Caco-2 (cell line): ENCODE measurements at regions not wholly inside any gene's neighbourhood (a gene's known extent, or its start where the extent isn't known, plus 50 kb on each side); places are given as distances from the start of the nearest gene placed in this dataset.

Experiments
- BruUV-seq: library from RNA; stranded (reverse); fragments of 400-500 nt; replicated peaks from 2 replicates; lab custom pipeline; 2021; lab: Mats Ljungman, UMichigan
- CTCF ChIA-PET: fragments of 300-600 bp; sonication (Branson Sonifier 250); formaldehyde crosslinking; loops from one replicate; lab custom pipeline; 2022; ENCODE audit warnings: antibody characterized with exemption; lab: Charles Lee
- POLR2A ChIA-PET: fragments of 300-600 bp; sonication (Branson Sonifier 250); formaldehyde crosslinking; loops from one replicate; lab custom pipeline; 2022; ENCODE audit warnings: antibody characterized with exemption; lab: Charles Lee
- DNase-seq, 2 experiments: peaks; one replicate each; pipeline versions ENCODE4 v3.0.0 to v3.0.0-alpha.2; 2020 to 2022
- H3K27me3 ChIP-seq: replicated peaks from 2 replicates; pipeline ENCODE4 v1.6.0; 2011; ENCODE audit warnings: low read length; ENCODE audit not compliant: control insufficient read depth, insufficient read depth
- H3K36me3 ChIP-seq: 2 replicates; pipeline ENCODE4 v1.5.1; 2011; ENCODE audit warnings: low read length; ENCODE audit not compliant: control insufficient read depth, insufficient read depth
- H3K4me1 ChIP-seq: fragments of 250-450 bp; sonication (Bioruptor Pico); 2 replicates; pipeline ENCODE4 v1.5.1; 2020; ENCODE audit warnings: mild to moderate bottlenecking
- H3K4me3 ChIP-seq: 2 replicates; pipeline ENCODE4 v1.5.1; 2011; ENCODE audit warnings: low read depth, mild to moderate bottlenecking, control low read depth, low read length
- H3K9me3 ChIP-seq: fragments of 250-450 bp; sonication (Bioruptor Pico); 2 replicates; pipeline ENCODE4 v1.5.1; 2020; ENCODE audit warnings: mild to moderate bottlenecking, moderate library complexity
- H3K27ac Mint-ChIP-seq: one replicate; pipeline ENCODE4 v1.8.0; 2022; ENCODE audit warnings: mixed read lengths; ENCODE audit not compliant: unreplicated experiment
- H3K27me3 Mint-ChIP-seq: one replicate; pipeline ENCODE4 v1.8.0; 2022; ENCODE audit warnings: mixed read lengths; ENCODE audit not compliant: insufficient read depth, unreplicated experiment
- H3K36me3 Mint-ChIP-seq: one replicate; pipeline ENCODE4 v1.8.0; 2022; ENCODE audit warnings: mild to moderate bottlenecking, mixed read lengths; ENCODE audit not compliant: insufficient read depth, unreplicated experiment
- H3K4me1 Mint-ChIP-seq: one replicate; pipeline ENCODE4 v1.8.0; 2022; ENCODE audit warnings: low read depth, mixed read lengths; ENCODE audit not compliant: unreplicated experiment
- H3K4me3 Mint-ChIP-seq: one replicate; pipeline ENCODE4 v1.8.0; 2022; ENCODE audit warnings: mild to moderate bottlenecking, moderate library complexity, mixed read lengths; ENCODE audit not compliant: unreplicated experiment
- H3K9me3 Mint-ChIP-seq: one replicate; pipeline ENCODE4 v1.8.0; 2022; ENCODE audit warnings: mixed read lengths; ENCODE audit not compliant: unreplicated experiment
- intact Hi-C: fragments of 100-400 bp; cut with micrococcal nuclease; formaldehyde crosslinking; loops from one replicate; pipeline ENCODE4 v1.10.0; 2022; ENCODE audit not compliant: unreplicated experiment
- TF ChIP-seq, protein P1 (sequence below), 2 experiments: fragments of 200-600 bp in 1 of 2; IDR thresholded peaks; 1 replicate in 1 of 2; 2 replicates in 1 of 2; pipeline versions ENCODE4 v1.5.1 to v1.8.0; 2011 to 2022; ENCODE audit warnings: antibody characterized with exemption in 1 of 2, control low read depth in 1 of 2, inconsistent platforms in 1 of 2, low read depth in 1 of 2, low read length in 1 of 2, mild to moderate bottlenecking in 1 of 2, moderate library complexity in 1 of 2; ENCODE audit not compliant: insufficient read depth in 1 of 2, severe bottlenecking in 1 of 2, unreplicated experiment in 1 of 2

DNA sequence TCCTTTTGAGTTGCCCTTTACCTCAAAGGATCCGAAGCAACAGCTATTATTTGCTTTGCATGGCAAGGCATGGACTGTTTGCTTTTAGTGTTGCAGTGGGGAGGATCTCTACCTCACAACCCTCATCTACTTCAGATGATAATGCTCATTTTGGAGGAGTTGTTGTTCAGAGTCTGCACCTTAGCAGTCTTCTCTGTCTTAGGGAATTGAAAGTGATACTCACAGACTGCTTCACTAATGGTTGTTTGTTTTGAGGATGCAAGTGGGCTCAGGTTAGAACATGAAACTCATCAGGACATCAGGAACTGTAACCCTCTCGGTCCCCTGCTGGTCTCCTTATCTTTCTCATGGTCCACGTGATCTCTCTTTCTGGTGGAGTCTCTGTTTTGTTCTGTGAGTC is 172.9 kb upstream of the ANKH start:
- H3K9me3 ChIP-seq: no peaks in the 10 kb centered on the region
- CTCF ChIA-PET: no interaction called here
- Mint-ChIP-seq H3K27me3 (peaks cover 6% of the 10 kb centered on the region), H3K36me3 (no peaks in the 10 kb centered on the region), H3K4me1 (no peaks in the 10 kb centered on the region), H3K4me3 (no peak overlapping the region), H3K27ac (no peak overlapping the region), H3K9me3 (peaks cover 3% of the 10 kb centered on the region)
- no peaks in the 10 kb centered on the region for H3K36me3 ChIP-seq
- H3K4me1 ChIP-seq: no peaks in the 10 kb centered on the region
- intact Hi-C loops: no loop called here
- DNase-seq: no peak
- TF ChIP-seq, protein P1, sequence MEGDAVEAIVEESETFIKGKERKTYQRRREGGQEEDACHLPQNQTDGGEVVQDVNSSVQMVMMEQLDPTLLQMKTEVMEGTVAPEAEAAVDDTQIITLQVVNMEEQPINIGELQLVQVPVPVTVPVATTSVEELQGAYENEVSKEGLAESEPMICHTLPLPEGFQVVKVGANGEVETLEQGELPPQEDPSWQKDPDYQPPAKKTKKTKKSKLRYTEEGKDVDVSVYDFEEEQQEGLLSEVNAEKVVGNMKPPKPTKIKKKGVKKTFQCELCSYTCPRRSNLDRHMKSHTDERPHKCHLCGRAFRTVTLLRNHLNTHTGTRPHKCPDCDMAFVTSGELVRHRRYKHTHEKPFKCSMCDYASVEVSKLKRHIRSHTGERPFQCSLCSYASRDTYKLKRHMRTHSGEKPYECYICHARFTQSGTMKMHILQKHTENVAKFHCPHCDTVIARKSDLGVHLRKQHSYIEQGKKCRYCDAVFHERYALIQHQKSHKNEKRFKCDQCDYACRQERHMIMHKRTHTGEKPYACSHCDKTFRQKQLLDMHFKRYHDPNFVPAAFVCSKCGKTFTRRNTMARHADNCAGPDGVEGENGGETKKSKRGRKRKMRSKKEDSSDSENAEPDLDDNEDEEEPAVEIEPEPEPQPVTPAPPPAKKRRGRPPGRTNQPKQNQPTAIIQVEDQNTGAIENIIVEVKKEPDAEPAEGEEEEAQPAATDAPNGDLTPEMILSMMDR (IDR thresholded peaks at IDR 0.05; ENCODE audit: insufficient read depth in 1 of 2, low read depth in 1 of 2, low read length in 1 of 2, severe bottlenecking in 1 of 2, unreplicated experiment in 1 of 2): no peak
- no TSS peak for BruUV-seq
- POLR2A ChIA-PET: no interaction called here
- H3K27me3 ChIP-seq: no peaks in the 10 kb centered on the region
- no peak overlapping the region for H3K4me3 ChIP-seq

DNA sequence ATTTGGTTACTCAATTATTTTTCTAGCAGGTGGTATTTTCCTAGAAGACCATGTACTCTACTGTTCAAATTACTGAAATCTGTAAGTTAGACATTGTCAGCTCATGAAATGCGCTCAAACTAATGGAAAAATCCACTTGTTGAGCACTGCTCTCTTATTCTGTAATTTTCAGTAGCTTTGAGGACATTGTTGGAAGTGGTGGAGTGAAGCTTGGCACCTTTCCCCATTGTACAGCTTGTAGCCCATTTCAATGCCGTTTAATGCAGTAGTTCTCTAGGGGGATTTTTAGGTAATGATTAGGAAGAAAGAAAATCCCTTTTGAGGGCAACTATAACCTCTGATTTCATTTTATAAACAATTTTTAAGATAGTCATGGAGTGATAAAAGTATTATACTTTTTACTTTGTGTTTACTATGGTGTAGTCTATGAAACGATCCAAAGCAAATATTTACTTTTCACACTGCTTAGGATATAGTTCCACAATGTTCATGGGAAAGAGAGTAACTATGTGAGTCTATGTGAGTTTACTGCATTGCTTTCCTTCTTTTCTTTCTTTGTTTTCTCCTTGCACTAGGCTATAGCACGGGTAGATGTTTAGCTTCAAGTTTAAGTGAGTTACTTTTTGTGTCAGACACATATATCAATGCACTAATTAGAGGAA is 165.8 kb upstream of the ANKH start:
- Mint-ChIP-seq H3K27me3 (peaks cover 5% of the 10 kb centered on the region), H3K4me1 (no peaks in the 10 kb centered on the region), H3K9me3 (peaks cover 24% of the 10 kb centered on the region), H3K4me3 (no peak overlapping the region), H3K36me3 (no peaks in the 10 kb centered on the region), H3K27ac (no peak overlapping the region)
- no peak for DNase-seq
- no peaks in the 10 kb centered on the region for H3K9me3 ChIP-seq
- H3K27me3 ChIP-seq: no peaks in the 10 kb centered on the region
- TF ChIP-seq, protein P1 (IDR thresholded peaks at IDR 0.05; ENCODE audit: insufficient read depth in 1 of 2, low read depth in 1 of 2, low read length in 1 of 2, severe bottlenecking in 1 of 2, unreplicated experiment in 1 of 2): no peak
- ChIA-PET CTCF (no interaction called here), POLR2A (no interaction called here)
- no peaks in the 10 kb centered on the region for H3K4me1 ChIP-seq
- no peak overlapping the region for H3K4me3 ChIP-seq
- BruUV-seq: no TSS peak
- no peaks in the 10 kb centered on the region for H3K36me3 ChIP-seq
- intact Hi-C loops: no loop called here

DNA sequence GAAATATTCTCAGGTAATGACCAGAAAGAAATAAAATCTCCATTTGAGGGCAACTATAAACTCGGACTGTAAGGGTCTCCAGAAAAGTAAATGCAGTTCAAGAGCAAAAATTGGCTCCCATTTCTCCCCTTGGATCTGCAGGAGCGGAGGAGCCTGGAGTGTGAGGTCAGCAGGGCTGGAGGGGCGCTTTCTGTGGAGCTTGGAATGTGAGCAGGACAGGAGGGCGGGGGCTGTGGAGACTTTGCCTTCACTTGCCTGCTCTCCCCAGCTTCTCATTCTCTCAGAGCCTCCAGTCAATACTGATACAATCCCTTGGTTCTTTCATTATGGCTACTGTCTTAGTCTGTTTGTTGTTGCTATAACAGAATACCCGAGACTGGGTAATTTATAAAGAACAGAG is 162.8 kb upstream of the ANKH start:
- Histone ChIP-seq H3K4me1 (no peaks in the 10 kb centered on the region), H3K27me3 (no peaks in the 10 kb centered on the region), H3K4me3 (no peak overlapping the region), H3K36me3 (no peaks in the 10 kb centered on the region), H3K9me3 (no peaks in the 10 kb centered on the region)
- no peaks in the 10 kb centered on the region for H3K4me1 Mint-ChIP-seq
- H3K36me3 Mint-ChIP-seq: no peaks in the 10 kb centered on the region
- TF ChIP-seq, protein P1 (IDR thresholded peaks at IDR 0.05; ENCODE audit: insufficient read depth in 1 of 2, low read depth in 1 of 2, low read length in 1 of 2, severe bottlenecking in 1 of 2, unreplicated experiment in 1 of 2): no peak
- peaks cover 19% of the 10 kb centered on the region for H3K9me3 Mint-ChIP-seq
- no TSS peak for BruUV-seq
- CTCF ChIA-PET: no interaction called here
- intact Hi-C loops: no loop called here
- no peak overlapping the region for H3K27ac Mint-ChIP-seq
- POLR2A ChIA-PET: no interaction called here
- H3K27me3 Mint-ChIP-seq: peaks cover 13% of the 10 kb centered on the region
- no peak overlapping the region for H3K4me3 Mint-ChIP-seq
- no peak for DNase-seq
